C1 segment of cervical spinal cord (tissue), 14 donors: ENCODE measurements at regions not wholly inside any gene's neighbourhood (a gene's known extent, or its start where the extent isn't known, plus 50 kb on each side); places are given as distances from the start of the nearest gene placed in this dataset.
"Not testable (repeated sequence)": the region's sequence is repeated elsewhere in the genome, so short reads cannot be mapped to it uniquely, and the experiment has no call there.

ENCODE experiments used
- DNase-seq, 14 donors: peaks; one replicate each; lab custom pipeline; 2025; lab: John Stamatoyannopoulos, UW

DNA sequence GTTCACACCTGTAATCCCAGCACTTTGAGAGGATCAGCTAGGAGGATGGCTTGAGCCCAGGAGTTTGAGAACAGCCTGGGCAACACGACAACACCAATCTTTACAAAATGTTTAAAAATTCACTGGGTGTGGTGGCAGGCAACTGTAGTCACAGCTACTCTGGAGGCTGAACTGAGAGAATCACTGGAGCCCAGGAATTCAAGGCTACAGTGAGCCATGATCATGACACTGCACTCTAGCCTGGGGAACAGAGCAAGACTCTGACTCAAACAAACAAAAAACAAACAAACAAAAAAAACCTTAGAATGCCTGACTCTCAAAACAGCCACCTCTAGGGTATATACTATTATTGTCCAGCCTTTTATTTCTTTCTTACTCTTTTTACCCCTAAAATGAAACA is 56.5 kb upstream of the PAPSS2 start:
- no peak for DNase-seq

DNA sequence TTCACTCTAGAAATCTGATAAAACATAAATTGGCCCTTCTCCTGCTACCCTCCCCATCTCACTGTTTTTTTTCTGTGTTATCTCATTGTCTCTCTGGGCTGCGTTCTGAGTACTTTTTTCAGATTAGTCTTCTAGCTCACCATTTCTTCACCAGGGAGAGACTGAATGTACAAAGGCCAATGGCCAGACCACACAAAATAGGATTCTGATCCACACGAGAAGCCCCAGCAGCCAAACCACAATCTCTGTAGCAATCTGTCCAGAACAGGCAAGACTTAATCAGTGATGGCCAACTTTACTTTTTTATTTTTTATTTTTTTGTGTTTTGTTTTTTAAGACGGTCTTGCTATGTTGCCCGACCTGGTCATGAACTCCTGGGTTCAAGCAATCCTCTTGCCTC is 55.9 kb upstream of the PAPSS2 start:
- no peak for DNase-seq

DNA sequence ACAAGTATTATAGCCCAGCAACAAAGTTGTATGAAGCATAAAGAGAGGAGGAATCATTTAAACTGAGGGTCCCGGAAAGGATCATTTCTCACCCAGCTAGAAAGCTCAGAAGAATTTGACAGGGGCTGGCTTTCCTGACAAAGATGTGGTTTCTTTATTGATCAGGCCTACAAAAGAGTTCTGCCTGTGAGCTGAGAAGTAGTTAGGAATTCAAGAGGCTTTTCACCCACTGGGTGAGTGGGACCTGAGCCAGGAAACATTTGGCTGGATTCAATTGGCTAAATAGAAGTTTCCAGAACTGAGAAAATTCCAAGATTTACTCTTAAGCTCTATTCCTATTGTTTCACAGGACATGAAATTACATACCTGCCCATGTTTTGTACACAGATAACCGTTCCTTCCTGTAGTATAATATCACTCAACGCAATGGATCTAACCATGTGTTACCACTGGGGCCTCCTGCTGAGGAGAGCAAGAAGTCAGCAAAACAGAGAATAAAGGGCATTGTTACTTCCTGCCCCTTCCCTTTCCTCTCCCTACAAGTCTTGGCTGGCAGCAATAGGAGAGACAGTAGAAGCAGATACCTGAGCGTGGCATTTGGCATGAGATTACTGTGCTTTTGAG is 53.9 kb upstream of the PAPSS2 start:
- peak in 2 of 14 donors; percentile 14 to 17 for DNase-seq

DNA sequence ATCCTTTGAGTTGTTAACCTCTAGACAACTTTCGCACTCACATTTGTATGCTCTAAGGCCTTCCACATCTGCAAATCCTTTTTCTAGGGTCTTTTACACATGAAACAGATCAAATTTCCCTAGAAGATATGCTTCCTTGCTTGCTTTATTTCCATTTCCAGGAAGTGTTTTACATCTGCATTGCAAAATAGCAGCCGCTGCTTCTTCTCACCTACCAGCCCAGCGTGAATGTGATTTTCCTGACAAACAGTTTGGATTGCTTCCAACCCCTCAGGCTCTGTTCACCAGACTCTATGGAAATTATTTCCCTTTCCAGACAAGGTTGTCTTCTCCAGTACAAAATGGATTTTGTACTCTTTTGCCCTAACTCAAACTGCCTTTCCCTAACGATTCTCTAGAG is 50.9 kb upstream of the PAPSS2 start:
- no peak for DNase-seq

DNA sequence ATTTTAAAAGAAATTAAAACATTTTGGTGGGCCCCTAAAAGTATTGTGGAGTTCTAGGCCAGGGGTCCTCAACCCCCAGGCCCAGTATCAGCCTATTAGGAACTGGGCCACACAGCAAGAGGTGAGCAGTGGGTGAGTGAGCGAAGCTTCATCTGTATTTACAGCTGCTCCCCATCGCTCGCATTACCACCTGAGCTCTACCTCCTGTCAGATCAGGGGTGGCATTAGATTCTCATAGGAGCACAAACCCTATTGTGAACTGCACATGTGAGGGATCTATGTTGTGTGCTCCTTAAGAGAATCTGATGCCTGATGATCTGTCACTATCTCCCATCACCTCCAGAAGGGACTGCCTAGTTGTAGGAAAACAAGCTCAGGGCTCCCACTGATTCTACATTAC is 50.1 kb upstream of the PAPSS2 start:
- DNase-seq: not testable (repeated sequence)
